Osteoblast (primary cell): ENCODE measurements at regions not wholly inside any gene's neighbourhood (a gene's known extent, or its start where the extent isn't known, plus 50 kb on each side); places are given as distances from the start of the nearest gene placed in this dataset.

Experiments
- DNase-seq: peaks from one replicate; pipeline ENCODE4 v3.0.0; 2011; ENCODE audit warnings: low spot score, mixed read lengths; ENCODE audit not compliant: insufficient read length; ENCODE audit errors: missing footprints
- H2AFZ ChIP-seq: 2 replicates; pipeline ENCODE4 v1.6.0; 2011; ENCODE audit warnings: mild to moderate bottlenecking, low read length
- H3K27ac ChIP-seq: 2 replicates; pipeline ENCODE4 v1.5.1; 2011; ENCODE audit warnings: mild to moderate bottlenecking, low read depth, low read length, moderate library complexity
- H3K27me3 ChIP-seq: 2 replicates; pipeline ENCODE4 v1.6.0; 2012; ENCODE audit warnings: mild to moderate bottlenecking, control low read depth, inconsistent platforms, low read length, moderate library complexity; ENCODE audit not compliant: insufficient read depth
- H3K36me3 ChIP-seq: 2 replicates; pipeline ENCODE4 v1.5.1; 2011; ENCODE audit warnings: mild to moderate bottlenecking, low read length, control low read depth, moderate library complexity; ENCODE audit not compliant: insufficient read depth
- H3K4me1 ChIP-seq: 2 replicates; pipeline ENCODE4 v1.5.1; 2011; ENCODE audit warnings: mild to moderate bottlenecking, low read length, control low read depth, moderate library complexity; ENCODE audit not compliant: insufficient read depth
- H3K4me2 ChIP-seq: 2 replicates; pipeline ENCODE4 v1.6.0; 2011; ENCODE audit warnings: mild to moderate bottlenecking, low read length; ENCODE audit not compliant: insufficient read depth
- H3K4me3 ChIP-seq: fragments of 200-600 bp; sonication (generic); 3 replicates; pipeline ENCODE4 v1.5.1; 2012; ENCODE audit warnings: mild to moderate bottlenecking, low read length, inconsistent platforms; ENCODE audit not compliant: insufficient read depth
- H3K79me2 ChIP-seq: 2 replicates; pipeline ENCODE4 v1.6.0; 2012; ENCODE audit warnings: mild to moderate bottlenecking, low read length, control low read depth, inconsistent platforms; ENCODE audit not compliant: insufficient read depth
- H3K9me3 ChIP-seq: 2 replicates; pipeline ENCODE4 v1.5.1; 2011; ENCODE audit warnings: low read depth, low read length, control low read depth
- H4K20me1 ChIP-seq: 2 replicates; pipeline ENCODE4 v1.6.0; 2012; ENCODE audit warnings: mild to moderate bottlenecking, low read length, control low read depth; ENCODE audit not compliant: insufficient read depth
- TF ChIP-seq, protein P1 (sequence below): IDR thresholded peaks from 2 replicates; pipeline ENCODE4 v1.5.1; 2011; ENCODE audit warnings: mild to moderate bottlenecking, low read depth, low read length, moderate library complexity; ENCODE audit errors: extremely low read depth

GRCh38 chr12:25615119-25615518, 62.0 kb upstream of the LMNTD1 start:
- H3K27ac ChIP-seq: peak overlapping the region; percentile 51

DNA sequence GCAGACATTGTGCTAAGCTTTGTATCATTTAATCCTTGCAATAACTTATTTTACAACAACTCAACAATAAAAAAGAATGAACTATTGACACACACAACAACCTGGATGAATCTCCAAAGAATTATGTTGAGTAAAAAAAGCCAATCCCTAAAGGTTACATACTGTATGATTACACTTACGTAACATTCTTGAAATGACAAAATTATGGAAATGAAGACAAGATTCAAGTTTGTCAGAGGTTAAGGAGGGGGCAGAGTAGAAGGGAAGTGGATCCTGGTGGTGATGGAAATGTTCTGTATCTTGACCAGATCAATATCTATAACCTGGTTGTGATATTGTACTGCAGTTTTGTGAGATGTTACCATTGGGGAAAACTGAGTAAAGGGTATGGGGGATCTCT, 63.2 kb upstream of the LMNTD1 start:
- H3K9me3 ChIP-seq: no peaks in the 10 kb centered on the region
- no peaks in the 10 kb centered on the region for H4K20me1 ChIP-seq
- no peaks in the 10 kb centered on the region for H3K36me3 ChIP-seq
- TF ChIP-seq, protein P1, sequence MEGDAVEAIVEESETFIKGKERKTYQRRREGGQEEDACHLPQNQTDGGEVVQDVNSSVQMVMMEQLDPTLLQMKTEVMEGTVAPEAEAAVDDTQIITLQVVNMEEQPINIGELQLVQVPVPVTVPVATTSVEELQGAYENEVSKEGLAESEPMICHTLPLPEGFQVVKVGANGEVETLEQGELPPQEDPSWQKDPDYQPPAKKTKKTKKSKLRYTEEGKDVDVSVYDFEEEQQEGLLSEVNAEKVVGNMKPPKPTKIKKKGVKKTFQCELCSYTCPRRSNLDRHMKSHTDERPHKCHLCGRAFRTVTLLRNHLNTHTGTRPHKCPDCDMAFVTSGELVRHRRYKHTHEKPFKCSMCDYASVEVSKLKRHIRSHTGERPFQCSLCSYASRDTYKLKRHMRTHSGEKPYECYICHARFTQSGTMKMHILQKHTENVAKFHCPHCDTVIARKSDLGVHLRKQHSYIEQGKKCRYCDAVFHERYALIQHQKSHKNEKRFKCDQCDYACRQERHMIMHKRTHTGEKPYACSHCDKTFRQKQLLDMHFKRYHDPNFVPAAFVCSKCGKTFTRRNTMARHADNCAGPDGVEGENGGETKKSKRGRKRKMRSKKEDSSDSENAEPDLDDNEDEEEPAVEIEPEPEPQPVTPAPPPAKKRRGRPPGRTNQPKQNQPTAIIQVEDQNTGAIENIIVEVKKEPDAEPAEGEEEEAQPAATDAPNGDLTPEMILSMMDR: no peak
- no peaks in the 10 kb centered on the region for H3K79me2 ChIP-seq
- H2AFZ ChIP-seq: no peak overlapping the region
- no peak overlapping the region for H3K27ac ChIP-seq
- no peak for DNase-seq
- H3K4me1 ChIP-seq: peaks cover 4% of the 10 kb centered on the region
- H3K4me2 ChIP-seq: no peak overlapping the region
- no peaks in the 10 kb centered on the region for H3K27me3 ChIP-seq
- no peak overlapping the region for H3K4me3 ChIP-seq

More at GRCh38 chr12:25615119-25615518, 62.0 kb upstream of the LMNTD1 start:
- peaks cover 4% of the 10 kb centered on the region for H3K4me1 ChIP-seq
- H3K9me3 ChIP-seq: no peaks in the 10 kb centered on the region
- peak overlapping the region; percentile 1 for H2AFZ ChIP-seq
- TF ChIP-seq, protein P1: no peak
- H3K4me2 ChIP-seq: no peak overlapping the region
- no peaks in the 10 kb centered on the region for H3K79me2 ChIP-seq
- H3K4me3 ChIP-seq: no peak overlapping the region
- no peaks in the 10 kb centered on the region for H4K20me1 ChIP-seq
- peaks cover 4% of the 10 kb centered on the region for H3K27me3 ChIP-seq
- H3K36me3 ChIP-seq: no peaks in the 10 kb centered on the region
- peak; percentile 59 for DNase-seq

- no peak for DNase-seq
- Histone ChIP-seq H3K9me3 (no peaks in the 10 kb centered on the region), H3K27me3 (no peaks in the 10 kb centered on the region), H2AFZ (no peak overlapping the region), H3K4me1 (peaks cover 4% of the 10 kb centered on the region), H3K27ac (no peak overlapping the region), H3K4me2 (no peak overlapping the region), H3K36me3 (no peaks in the 10 kb centered on the region), H3K79me2 (no peaks in the 10 kb centered on the region), H4K20me1 (no peaks in the 10 kb centered on the region), H3K4me3 (no peak overlapping the region)
- TF ChIP-seq, protein P1: no peak
Measured at GRCh38 chr12:25617991-25618390, 64.9 kb upstream of the LMNTD1 start.

GRCh38 chr12:25623816-25624215, 70.7 kb upstream of the LMNTD1 start:
- H3K36me3 ChIP-seq: no peaks in the 10 kb centered on the region
- no peaks in the 10 kb centered on the region for H3K4me1 ChIP-seq
- no peak overlapping the region for H2AFZ ChIP-seq
- no peak for DNase-seq
- H3K4me2 ChIP-seq: no peak overlapping the region
- H3K79me2 ChIP-seq: no peaks in the 10 kb centered on the region
- H3K27ac ChIP-seq: no peak overlapping the region
- TF ChIP-seq, protein P1: no peak
- H3K4me3 ChIP-seq: no peak overlapping the region
- H3K9me3 ChIP-seq: no peaks in the 10 kb centered on the region
- H4K20me1 ChIP-seq: no peaks in the 10 kb centered on the region
- H3K27me3 ChIP-seq: no peaks in the 10 kb centered on the region
